GM12873 (cell line): ENCODE measurements at regions not wholly inside any gene's neighbourhood (a gene's known extent, or its start where the extent isn't known, plus 50 kb on each side); places are given as distances from the start of the nearest gene placed in this dataset.

Source experiments
- CTCF ChIP-seq: IDR thresholded peaks from 2 replicates; pipeline ENCODE4 v1.5.1; 2012; ENCODE audit warnings: low read depth, mild to moderate bottlenecking, moderate library complexity, low read length, control low read depth; ENCODE audit not compliant: insufficient read depth; ENCODE audit errors: missing control alignments

- TF ChIP-seq CTCF: no peak
Observed at GRCh38 chr2:79387431-79387830, 125.4 kb upstream of the CTNNA2 start.

- no peak for TF ChIP-seq CTCF
Observed at GRCh38 chr2:79383681-79384080, 129.2 kb upstream of the CTNNA2 start.

GRCh38 chr2:79375817-79376216 is 137.0 kb upstream of the CTNNA2 start:
- TF ChIP-seq CTCF: no peak

GRCh38 chr2:79373358-79374130 is 139.3 kb upstream of the CTNNA2 start:
- TF ChIP-seq CTCF: no peak

- no peak for TF ChIP-seq CTCF
Observed at GRCh38 chr2:79370976-79371538, 141.8 kb upstream of the CTNNA2 start.

GRCh38 chr2:79369127-79369526 is 143.7 kb upstream of the CTNNA2 start:
- no peak for TF ChIP-seq CTCF

GRCh38 chr2:79368116-79368630 is 144.7 kb upstream of the CTNNA2 start:
- no peak for TF ChIP-seq CTCF
